Immature natural killer cell (primary cell): ENCODE measurements at regions not wholly inside any gene's neighbourhood (a gene's known extent, or its start where the extent isn't known, plus 50 kb on each side); places are given as distances from the start of the nearest gene placed in this dataset.

Source experiments
- DNase-seq, 3 donors: peaks; one replicate each; pipeline ENCODE4 v3.0.0; 2022; ENCODE audit warnings: mixed read lengths in 1 of 3
- H3K27ac Mint-ChIP-seq, 6 donors: one replicate each; pipeline ENCODE4 v1.8.0; 2020; ENCODE audit warnings: mixed read lengths in 6 of 6, mild to moderate bottlenecking in 5 of 6, inconsistent platforms in 4 of 6, moderate library complexity in 3 of 6
- H3K27me3 Mint-ChIP-seq, 3 donors: one replicate each; pipeline ENCODE4 v1.8.0; 2020 to 2021; ENCODE audit warnings: low read depth in 3 of 3, mild to moderate bottlenecking in 3 of 3, mixed read lengths in 3 of 3, moderate library complexity in 3 of 3, inconsistent platforms in 1 of 3
- H3K36me3 Mint-ChIP-seq, 3 donors: one replicate each; pipeline ENCODE4 v1.8.0; 2020; ENCODE audit warnings: mixed read lengths in 3 of 3, inconsistent platforms in 2 of 3, mild to moderate bottlenecking in 2 of 3
- H3K4me1 Mint-ChIP-seq, 2 donors: one replicate each; pipeline ENCODE4 v1.8.0; 2020; ENCODE audit warnings: inconsistent platforms in 2 of 2, mild to moderate bottlenecking in 2 of 2, mixed read lengths in 2 of 2, moderate library complexity in 1 of 2
- H3K4me3 Mint-ChIP-seq, 5 donors: one replicate each; pipeline ENCODE4 v1.8.0; 2020; ENCODE audit warnings: mild to moderate bottlenecking in 5 of 5, mixed read lengths in 5 of 5, inconsistent platforms in 3 of 5, moderate library complexity in 3 of 5
- H3K9me3 Mint-ChIP-seq, 6 donors: one replicate each; pipeline ENCODE4 v1.8.0; 2020; ENCODE audit warnings: mild to moderate bottlenecking in 6 of 6, mixed read lengths in 6 of 6, inconsistent platforms in 4 of 6, moderate library complexity in 3 of 6

DNA sequence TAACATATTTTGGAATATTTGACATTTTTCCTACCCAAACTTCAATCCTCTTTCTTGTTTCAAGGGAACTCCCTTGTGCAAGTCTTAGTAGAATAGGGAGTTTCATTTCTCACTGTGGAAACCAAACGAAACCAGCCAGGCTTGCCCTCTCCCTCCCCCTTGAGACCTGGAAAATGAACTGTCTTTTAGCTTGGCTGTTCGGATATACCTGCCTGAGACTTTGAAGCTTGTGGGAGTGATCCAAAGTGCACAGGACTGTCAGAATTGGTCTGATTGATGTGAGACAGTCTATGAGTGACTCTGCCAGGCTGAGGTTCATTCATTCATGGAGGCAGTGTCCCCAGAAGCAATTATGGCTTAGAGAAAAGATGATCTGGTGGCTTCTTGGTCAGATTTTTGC is 388.1 kb downstream of the EPM2A start:
- H3K27me3 Mint-ChIP-seq = peaks cover 0 to 2% (median 0%) of the 10 kb centered on the region in 3 donors
- H3K27ac Mint-ChIP-seq = no peak overlapping the region
- no peaks in the 10 kb centered on the region for H3K4me1 Mint-ChIP-seq
- H3K4me3 Mint-ChIP-seq = no peak overlapping the region
- no peaks in the 10 kb centered on the region for H3K36me3 Mint-ChIP-seq
- DNase-seq = no peak
- H3K9me3 Mint-ChIP-seq = peaks cover 2 to 11% (median 5%) of the 10 kb centered on the region in 6 donors

DNA sequence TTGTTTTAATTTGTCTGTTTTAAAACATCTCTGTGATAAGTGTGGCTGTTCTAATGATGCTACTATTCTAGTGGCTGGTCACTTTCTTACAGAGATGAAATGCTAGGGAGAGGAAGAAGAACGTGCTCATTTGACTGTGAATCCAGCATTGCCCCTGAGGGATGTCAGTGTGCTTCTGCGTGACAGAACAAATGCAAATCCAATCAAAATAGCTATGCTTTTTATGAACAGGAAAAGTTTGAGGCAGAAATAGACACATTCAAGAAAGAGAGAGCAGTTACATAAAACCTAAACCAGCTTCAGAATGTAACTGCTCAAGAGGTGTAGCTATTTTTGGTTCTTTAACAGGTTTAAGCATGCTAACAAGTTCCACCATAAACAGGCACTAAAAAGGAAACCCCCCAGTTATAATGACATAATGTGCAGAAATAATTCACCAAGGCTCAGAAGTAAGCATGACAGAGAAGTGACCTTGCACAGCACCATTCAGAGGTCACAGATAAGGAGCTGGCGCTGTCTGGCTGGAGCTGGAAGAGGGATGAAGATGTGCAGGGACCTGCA is 385.3 kb downstream of the EPM2A start:
- no peaks in the 10 kb centered on the region for H3K4me1 Mint-ChIP-seq
- peaks cover 0 to 18% (median 8%) of the 10 kb centered on the region in 6 donors for H3K9me3 Mint-ChIP-seq
- no peak overlapping the region for H3K4me3 Mint-ChIP-seq
- peaks cover 0 to 2% (median 0%) of the 10 kb centered on the region in 3 donors for H3K27me3 Mint-ChIP-seq
- no peak overlapping the region for H3K27ac Mint-ChIP-seq
- no peak for DNase-seq
- no peaks in the 10 kb centered on the region for H3K36me3 Mint-ChIP-seq

DNA sequence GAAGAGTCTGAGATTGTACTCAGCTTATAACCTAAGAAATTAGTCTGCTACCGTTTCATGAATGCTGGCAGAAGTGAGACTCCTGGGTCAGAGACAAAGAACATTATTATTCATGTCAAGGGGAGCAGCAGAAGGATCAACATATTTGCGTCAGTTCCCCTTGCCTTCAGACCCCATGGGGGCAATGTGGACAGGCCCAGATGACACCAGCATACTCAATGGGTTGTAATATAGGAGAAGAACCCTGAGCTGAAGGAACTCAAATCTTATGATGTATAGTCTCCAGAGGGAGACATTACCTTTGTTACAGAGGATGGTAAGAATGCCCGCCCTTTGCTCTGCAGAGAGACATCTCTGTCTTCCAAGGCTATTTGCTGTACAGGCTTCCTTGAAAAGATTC is 384.4 kb downstream of the EPM2A start:
- Mint-ChIP-seq H3K4me3 (no peak overlapping the region), H3K36me3 (no peaks in the 10 kb centered on the region), H3K27ac (no peak overlapping the region), H3K4me1 (no peaks in the 10 kb centered on the region), H3K9me3 (peaks cover 0 to 18% (median 8%) of the 10 kb centered on the region in 6 donors), H3K27me3 (peaks cover 0 to 2% (median 0%) of the 10 kb centered on the region in 3 donors)
- no peak for DNase-seq

DNA sequence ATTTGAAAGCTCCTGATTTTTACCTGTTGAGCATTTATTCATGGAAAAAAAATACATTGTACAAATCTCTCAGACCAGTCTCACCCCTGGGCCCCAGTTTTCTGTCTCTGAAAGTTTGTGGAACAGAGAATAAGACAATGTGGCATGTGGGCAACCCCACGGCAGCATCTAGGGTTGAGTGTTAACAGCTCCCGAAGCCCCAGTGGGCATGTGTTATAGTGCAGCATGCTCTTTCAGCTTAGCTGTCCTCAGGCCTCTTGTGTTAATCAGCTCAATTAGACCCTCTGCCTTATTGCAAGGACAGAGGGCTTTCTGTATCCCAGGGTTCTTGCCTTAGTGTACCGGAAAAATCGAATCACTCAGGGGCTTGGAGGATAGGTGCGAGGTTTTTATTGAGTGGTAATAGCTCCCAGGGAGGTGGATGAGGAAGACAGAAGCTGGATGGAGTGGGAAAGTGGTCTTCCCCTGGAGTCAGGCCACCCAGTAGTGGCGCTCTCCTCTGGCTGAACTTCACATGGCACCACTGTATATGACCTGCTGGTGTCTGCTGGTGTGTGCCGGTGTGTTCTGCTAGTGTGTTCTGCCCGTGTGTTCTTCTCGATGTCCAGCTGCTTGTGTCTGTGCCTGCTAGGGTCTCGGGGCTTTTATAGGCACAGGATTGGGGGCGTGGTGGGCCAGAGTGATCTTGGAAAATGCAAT is 382.8 kb downstream of the EPM2A start:
- H3K4me1 Mint-ChIP-seq = no peaks in the 10 kb centered on the region
- no peak overlapping the region for H3K4me3 Mint-ChIP-seq
- DNase-seq = no peak
- H3K36me3 Mint-ChIP-seq = no peaks in the 10 kb centered on the region
- H3K9me3 Mint-ChIP-seq = peaks cover 0 to 16% (median 8%) of the 10 kb centered on the region in 6 donors
- H3K27ac Mint-ChIP-seq = no peak overlapping the region
- H3K27me3 Mint-ChIP-seq = peaks cover 0 to 2% (median 0%) of the 10 kb centered on the region in 3 donors

DNA sequence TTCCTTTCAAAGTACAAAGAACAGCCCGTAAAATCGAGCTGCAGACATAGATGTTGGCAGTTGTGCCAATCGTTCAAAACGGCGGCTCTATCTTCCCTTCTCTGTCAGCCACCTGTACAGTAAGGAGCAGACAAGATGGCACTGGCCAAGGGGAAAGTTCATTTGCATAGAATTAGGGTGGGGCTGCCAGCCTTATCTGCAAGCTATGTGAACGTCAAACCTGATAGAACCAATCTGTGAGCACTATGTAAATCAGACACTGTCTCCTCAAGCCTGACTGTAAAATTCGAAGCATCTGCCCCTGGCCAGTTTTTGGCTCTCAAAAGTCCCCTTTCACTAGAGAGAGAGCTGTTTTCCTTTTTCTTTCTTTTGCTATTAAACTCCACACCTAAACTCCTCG is 374.5 kb downstream of the EPM2A start:
- Mint-ChIP-seq H3K4me3 (no peak overlapping the region), H3K27me3 (no peaks in the 10 kb centered on the region), H3K36me3 (no peaks in the 10 kb centered on the region), H3K9me3 (peaks cover 3 to 20% (median 9%) of the 10 kb centered on the region in 6 donors), H3K4me1 (no peaks in the 10 kb centered on the region), H3K27ac (no peak overlapping the region)
- DNase-seq = no peak

DNA sequence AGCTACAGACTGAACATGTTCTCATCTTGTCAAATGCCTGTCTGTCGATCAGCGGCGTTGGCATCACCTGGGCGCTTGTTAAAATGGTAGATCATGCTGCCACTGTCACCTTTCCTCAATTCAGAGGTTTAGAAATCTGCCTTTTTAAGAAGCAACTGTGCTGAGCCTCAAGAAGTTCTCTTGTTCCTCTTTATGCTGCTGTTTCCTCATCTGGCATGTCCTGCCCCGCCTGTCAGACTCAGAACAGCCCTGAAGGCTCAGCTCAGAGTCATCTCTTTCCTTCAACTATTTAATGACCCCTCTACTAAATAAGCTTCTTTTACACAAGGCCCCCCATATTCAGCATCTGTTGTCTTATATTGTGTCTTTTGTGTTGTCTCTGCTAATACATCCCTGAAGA is 368.2 kb downstream of the EPM2A start:
- no peaks in the 10 kb centered on the region for H3K4me1 Mint-ChIP-seq
- no peak for DNase-seq
- no peaks in the 10 kb centered on the region for H3K36me3 Mint-ChIP-seq
- peaks cover 0 to 3% (median 0%) of the 10 kb centered on the region in 3 donors for H3K27me3 Mint-ChIP-seq
- peaks cover 0 to 10% (median 4%) of the 10 kb centered on the region in 6 donors for H3K9me3 Mint-ChIP-seq
- no peak overlapping the region for H3K27ac Mint-ChIP-seq
- H3K4me3 Mint-ChIP-seq = no peak overlapping the region

DNA sequence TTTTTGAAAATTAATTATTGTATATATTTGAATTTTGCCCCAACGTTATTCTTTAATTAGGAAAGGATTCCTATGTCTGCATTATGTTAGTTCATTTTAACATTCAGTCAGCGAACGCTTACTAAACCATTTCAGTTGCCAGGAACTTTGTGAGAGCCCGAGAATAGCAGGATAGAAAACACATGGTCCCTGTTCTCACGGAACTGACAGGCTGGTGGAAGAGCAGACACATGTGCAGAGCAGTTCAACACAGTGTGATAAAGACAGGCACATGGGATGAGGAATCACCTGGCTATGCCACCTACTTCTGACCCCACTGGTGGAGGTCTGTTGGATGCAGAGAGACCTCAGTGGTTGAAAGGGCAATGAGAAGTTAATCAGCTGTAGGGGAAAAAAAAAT is 367.2 kb downstream of the EPM2A start:
- H3K9me3 Mint-ChIP-seq = peaks cover 0 to 10% (median 4%) of the 10 kb centered on the region in 6 donors
- H3K36me3 Mint-ChIP-seq = no peaks in the 10 kb centered on the region
- no peak for DNase-seq
- H3K27me3 Mint-ChIP-seq = peaks cover 0 to 3% (median 0%) of the 10 kb centered on the region in 3 donors
- no peaks in the 10 kb centered on the region for H3K4me1 Mint-ChIP-seq
- no peak overlapping the region for H3K27ac Mint-ChIP-seq
- no peak overlapping the region for H3K4me3 Mint-ChIP-seq

DNA sequence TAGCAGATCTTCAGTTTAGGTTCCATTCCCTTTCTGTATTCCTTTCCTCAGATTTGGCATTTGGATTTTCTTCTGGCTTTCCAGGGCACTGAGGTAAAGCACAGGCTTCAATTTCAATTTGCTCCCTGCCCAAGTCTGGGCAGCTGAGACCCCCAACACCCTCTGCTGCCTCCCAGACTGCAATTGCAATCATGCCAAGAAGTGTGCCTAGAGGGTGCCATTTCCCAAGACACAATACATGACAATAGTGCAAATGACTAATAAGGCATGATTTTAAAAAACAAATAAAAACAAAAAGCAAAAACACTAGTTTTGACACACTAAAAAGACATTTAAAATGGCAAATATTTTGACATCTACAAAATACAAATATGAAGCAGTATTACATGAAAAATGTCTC is 364.8 kb downstream of the EPM2A start:
- H3K9me3 Mint-ChIP-seq = peaks cover 0 to 12% (median 4%) of the 10 kb centered on the region in 6 donors

DNA sequence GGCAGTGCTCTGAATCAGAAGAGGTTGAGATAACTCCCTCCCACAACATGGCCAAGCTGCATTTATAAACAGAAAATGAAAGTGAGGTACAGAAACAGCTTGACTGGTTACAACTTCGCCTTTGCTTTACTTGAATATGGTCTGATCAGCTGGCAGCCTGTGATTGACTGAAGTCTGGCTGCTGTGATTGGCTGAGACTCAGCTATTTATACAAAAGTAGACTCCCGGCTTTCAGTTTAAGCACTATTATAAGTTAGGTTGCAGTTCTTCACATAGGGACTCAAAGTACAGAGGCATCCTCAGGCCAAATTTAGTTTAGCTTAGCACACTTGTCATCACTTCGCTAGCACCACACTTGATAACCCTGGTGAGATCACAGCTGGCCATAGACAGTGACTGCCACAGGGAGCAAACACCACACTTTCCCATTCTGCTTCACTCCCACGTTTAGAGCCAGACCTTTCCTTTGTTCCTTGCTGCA is 362.6 kb downstream of the EPM2A start:
- H3K9me3 Mint-ChIP-seq = peaks cover 0 to 10% (median 5%) of the 10 kb centered on the region in 6 donors
- H3K36me3 Mint-ChIP-seq = no peaks in the 10 kb centered on the region
- peak in 1 of 3 donors; percentile 51 for DNase-seq
- no peaks in the 10 kb centered on the region for H3K27me3 Mint-ChIP-seq
- no peaks in the 10 kb centered on the region for H3K4me1 Mint-ChIP-seq
- peak overlapping the region in 2 of 6 donors; percentile 64 to 85 for H3K27ac Mint-ChIP-seq
- H3K4me3 Mint-ChIP-seq = peak overlapping the region in 1 of 5 donors; percentile 67

More for the DNA sequence above, 364.8 kb downstream of the EPM2A start:
- H3K27ac Mint-ChIP-seq = peak overlapping the region in 1 of 6 donors; percentile 45
- no peaks in the 10 kb centered on the region for H3K36me3 Mint-ChIP-seq
- H3K4me3 Mint-ChIP-seq = no peak overlapping the region
- no peaks in the 10 kb centered on the region for H3K4me1 Mint-ChIP-seq
- peaks cover 0 to 3% (median 0%) of the 10 kb centered on the region in 3 donors for H3K27me3 Mint-ChIP-seq
- DNase-seq = no peak

DNA sequence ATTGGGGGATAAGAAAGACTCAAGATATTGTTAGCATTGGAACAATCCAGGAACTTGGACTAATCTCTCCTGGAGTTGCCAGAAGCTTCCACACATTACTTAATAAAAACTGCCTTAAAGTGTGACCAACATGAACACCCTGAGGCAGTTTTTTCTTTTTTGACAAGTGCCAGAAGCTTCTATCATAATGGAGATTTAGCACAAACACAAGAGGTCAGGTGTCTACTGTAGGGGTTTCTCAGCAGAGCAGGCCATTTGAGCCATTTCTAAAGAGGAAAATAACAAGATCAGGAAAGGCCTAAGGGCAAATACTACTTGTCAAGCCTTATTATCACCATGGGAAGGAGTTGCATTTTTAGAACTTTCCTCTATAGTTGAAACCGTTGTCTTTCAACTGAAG is 361.5 kb downstream of the EPM2A start:
- no peaks in the 10 kb centered on the region for H3K36me3 Mint-ChIP-seq
- no peak overlapping the region for H3K4me3 Mint-ChIP-seq
- H3K4me1 Mint-ChIP-seq = no peaks in the 10 kb centered on the region
- no peak for DNase-seq
- H3K27me3 Mint-ChIP-seq = no peaks in the 10 kb centered on the region
- H3K27ac Mint-ChIP-seq = no peak overlapping the region
- H3K9me3 Mint-ChIP-seq = peaks cover 0 to 10% (median 7%) of the 10 kb centered on the region in 6 donors

DNA sequence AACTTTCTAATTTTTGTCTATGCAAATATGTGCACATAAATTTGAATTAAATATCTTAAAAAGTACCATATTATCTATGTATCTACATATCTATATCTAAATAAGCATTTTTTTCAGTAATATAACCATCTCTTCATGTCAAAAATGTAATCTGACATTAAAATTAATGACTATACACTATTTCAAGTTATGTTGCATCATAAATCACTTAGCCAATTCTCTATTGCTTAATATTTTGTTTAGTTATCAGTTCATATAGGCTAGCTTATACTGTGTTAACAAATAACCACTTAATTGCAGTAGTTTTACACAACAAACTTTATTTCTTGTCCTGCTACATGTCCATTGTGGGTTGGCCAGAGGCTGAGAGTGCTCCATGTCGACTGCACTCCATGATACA is 360.8 kb downstream of the EPM2A start:
- no peaks in the 10 kb centered on the region for H3K36me3 Mint-ChIP-seq

DNA sequence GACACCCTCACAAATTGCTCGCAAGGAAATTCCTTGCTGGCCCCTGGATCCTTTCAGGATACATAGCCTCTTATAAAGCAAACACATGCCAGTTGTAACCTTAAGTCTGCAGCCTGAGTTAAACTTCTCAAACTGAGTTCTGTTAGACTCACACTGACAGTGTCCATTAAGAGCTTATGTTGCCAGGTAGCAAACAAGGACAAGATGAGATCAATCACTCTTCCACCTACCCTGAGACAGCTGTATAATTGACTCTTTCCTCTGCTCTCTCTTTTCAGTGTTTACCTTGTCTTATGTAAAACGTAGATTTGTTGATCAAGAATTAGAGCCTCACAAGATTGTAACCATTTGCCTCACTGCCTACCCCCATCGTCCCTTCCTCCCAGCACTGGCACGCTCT is 359.8 kb downstream of the EPM2A start:
- H3K4me1 Mint-ChIP-seq = no peaks in the 10 kb centered on the region
- DNase-seq = no peak
- H3K36me3 Mint-ChIP-seq = no peaks in the 10 kb centered on the region
- H3K27ac Mint-ChIP-seq = no peak overlapping the region
- H3K4me3 Mint-ChIP-seq = no peak overlapping the region
- peaks cover 0 to 13% (median 4%) of the 10 kb centered on the region in 6 donors for H3K9me3 Mint-ChIP-seq
- no peaks in the 10 kb centered on the region for H3K27me3 Mint-ChIP-seq

More for the DNA sequence above, 360.8 kb downstream of the EPM2A start:
- Mint-ChIP-seq H3K27ac (no peak overlapping the region), H3K4me3 (no peak overlapping the region), H3K9me3 (peaks cover 0 to 8% (median 6%) of the 10 kb centered on the region in 6 donors), H3K4me1 (no peaks in the 10 kb centered on the region), H3K27me3 (no peaks in the 10 kb centered on the region)
- DNase-seq = no peak

DNA sequence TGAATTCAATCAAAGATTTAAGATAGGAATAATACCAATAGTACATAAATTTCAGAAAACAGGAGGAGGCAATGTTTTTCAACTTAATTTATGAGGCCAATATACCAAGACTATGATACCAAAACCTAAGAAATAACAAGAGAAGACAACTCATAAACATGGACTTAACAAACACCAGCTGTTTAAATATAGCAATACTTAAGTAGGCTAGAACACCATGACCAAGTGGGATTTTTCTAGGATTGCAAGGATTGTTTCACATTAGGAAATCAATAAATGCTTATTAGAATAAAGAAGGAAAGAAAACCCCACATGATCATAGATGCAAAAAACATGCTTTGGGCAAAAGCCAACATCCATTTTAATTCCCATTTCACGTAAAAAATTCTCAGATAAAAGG is 355.1 kb downstream of the EPM2A start:
- Mint-ChIP-seq H3K4me3 (no peak overlapping the region), H3K4me1 (no peaks in the 10 kb centered on the region), H3K27me3 (no peaks in the 10 kb centered on the region), H3K36me3 (no peaks in the 10 kb centered on the region), H3K27ac (no peak overlapping the region), H3K9me3 (peaks cover 0 to 16% (median 6%) of the 10 kb centered on the region in 6 donors)
- DNase-seq = no peak

DNA sequence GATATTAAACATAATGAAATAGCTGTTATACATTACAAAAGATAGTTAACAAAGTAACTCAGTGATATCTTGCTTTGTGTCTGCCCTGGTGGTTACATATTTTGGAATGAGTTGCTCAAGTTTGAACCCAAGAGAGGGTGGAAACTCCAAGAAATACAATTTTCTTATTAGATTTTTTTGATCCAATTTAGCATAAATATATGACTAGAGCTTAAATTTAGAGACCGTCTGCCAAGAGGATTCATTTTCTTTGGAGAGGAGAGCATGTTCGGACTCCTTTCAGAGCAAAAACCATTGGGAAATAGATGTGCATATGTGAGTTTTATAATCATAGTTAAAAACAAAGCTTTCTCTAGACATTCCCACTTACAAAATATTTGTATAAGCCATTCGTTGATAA is 353.4 kb downstream of the EPM2A start:
- Mint-ChIP-seq H3K27ac (no peak overlapping the region), H3K27me3 (peaks cover 0 to 1% (median 0%) of the 10 kb centered on the region in 3 donors), H3K4me3 (no peak overlapping the region), H3K36me3 (no peaks in the 10 kb centered on the region), H3K4me1 (no peaks in the 10 kb centered on the region), H3K9me3 (peaks cover 0 to 10% (median 6%) of the 10 kb centered on the region in 6 donors)
- no peak for DNase-seq
